ENCODE measurements at regions not wholly inside any gene's neighbourhood (a gene's known extent, or its start where the extent isn't known, plus 50 kb on each side); places are given as distances from the start of the nearest gene placed in this dataset.

DNA sequence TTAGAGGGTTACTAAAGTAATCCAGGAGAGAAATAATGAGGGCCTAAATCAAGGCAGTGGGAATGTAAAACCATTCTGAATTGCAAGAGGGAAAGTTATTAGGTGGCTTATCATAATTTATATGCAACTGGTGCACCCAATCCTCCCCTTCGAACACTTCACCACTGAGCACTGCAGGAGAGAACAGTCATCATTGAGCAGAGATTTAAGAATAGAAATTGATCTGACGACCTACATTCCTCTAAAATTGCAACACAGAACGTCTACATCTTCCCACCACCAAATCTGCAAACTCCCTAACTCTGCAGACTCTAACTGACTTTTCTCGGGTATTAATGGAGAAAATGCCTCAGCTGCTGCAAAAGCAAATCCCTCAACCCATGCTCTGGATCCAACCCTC is 138.5 kb upstream of the CDH20 start:
- no peak for DNase-seq

DNA sequence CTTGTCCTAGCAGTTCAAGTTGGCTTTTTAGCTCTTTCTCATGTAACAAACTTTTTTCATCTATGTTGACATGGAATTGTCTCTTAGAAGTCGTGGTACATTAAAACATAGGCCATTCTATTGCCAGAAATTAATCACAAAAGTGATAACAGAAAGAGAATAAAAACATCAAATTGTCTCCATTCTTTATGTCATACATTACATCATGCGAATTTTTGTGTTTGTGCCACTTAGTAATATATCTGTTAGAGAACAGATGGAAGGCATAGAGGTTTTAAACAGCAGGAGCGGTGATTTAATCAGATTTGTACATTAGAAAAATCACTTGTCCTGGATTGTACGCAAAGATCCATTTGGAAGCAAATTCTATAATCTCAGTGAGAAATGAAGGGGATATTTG is 136.5 kb upstream of the CDH20 start:
- DNase-seq: no peak

- no peak for DNase-seq
These were observed 134.7 kb upstream of the CDH20 start for GRCh38 chr18:61198486-61198885.

DNA sequence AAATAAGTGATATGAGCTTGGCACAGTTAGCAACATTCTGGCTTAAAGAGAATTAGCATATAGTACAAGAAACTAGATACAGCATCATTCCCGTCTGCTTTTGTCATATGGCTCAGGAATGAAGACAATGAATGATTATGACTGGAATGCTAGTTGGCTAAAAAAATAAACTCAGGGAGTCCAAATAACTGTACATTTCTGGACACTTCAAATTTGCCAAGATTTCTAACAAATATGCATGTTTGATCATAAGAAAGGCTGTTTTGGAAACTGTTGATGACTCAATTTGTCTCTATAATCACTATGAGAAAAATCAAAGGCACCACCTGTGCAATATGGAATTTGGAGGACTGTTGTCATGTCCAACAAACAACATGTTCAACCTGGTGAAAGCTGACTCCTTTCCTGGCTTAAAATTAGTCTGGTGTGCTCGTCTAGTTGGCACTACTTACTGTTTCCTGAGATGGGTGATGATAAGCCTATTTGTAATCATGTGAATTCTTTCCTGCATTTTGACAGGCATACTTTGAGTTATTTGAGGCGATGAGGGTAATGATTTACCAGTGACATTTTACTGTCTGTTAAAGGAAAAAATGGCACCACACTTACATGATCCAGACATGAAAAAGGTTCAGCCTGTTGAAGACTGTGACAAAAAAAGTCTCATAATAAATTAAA is 133.9 kb upstream of the CDH20 start:
- DNase-seq: no peak

DNA sequence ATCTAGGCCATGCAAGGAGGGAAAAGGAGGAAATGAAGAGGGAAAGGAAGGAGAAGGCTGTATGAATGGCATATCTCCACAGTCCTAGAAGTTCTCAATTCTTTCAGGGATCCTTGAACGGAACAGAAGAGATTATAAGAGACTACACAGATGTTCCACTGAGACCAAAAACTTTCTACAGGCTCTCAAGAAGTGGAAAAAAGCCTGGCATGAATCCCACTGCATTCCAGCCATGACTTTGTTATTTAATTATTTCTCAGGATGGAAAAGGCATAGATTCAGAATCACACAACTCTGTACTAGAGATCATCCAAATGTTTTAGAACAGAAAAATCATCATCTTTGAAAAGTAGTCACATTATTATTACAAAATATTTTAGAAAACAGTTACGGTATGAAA is 131.7 kb upstream of the CDH20 start:
- DNase-seq: no peak

GRCh38 chr18:61203151-61203550 is 130.1 kb upstream of the CDH20 start:
- DNase-seq: no peak

DNA sequence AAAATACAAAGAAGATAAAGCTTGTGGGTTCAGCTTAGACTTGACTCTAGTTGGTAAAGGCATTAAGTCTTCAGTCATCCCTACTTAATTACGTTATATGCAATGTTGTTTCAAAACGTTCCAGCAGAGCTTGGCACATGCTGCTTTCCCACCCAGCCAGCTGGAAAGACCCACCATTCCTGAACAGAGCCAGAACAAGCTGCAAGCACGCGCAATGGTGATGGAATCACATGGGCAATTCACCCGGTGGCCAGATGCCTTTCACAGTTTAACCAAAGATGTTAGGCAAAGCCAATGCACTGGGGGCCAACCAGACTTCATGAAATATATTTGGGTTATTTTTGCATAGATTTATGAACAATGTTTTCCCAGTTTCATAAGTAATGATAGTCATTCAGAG is 123.4 kb upstream of the CDH20 start:
- DNase-seq: no peak

DNA sequence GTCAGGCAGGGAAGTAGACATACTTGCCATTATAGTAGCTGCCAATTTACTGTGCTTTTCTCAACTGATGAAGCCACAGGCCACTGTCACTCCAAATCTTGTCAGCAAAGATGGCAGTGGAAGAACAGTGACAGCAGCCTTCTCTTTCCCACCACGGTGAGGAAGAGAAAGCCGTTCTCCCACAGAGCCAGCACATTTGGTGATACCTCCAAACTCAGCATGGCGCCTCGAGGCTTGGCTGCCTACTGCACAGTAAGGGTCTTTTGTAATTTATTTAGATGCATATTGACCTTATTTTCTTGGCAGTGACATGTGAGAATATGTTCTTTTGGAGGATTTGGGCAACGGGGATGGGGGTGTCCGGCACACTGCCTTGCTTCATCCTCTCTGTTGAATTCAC is 117.2 kb upstream of the CDH20 start:
- DNase-seq: no peak

DNA sequence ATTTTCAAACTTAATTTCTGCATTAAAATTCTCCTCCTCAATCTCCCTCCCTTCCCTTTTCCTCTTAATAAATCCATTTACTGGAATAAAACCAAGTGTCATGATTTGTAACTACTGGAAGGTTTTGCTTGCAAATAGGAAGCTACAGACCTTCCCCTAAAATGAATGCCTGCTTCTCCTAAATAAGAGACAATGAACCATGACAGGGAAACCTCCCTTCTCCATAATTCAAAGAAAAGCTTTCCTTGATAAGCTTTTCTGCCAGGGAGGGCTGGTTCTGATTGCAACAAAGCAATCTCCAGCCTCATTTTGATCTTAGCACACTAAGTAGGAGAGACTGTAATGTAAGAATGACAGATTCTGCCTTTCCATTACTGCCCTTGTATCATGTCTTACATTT is 111.0 kb upstream of the CDH20 start:
- DNase-seq: no peak

GRCh38 chr18:61225336-61225735 is 107.9 kb upstream of the CDH20 start:
- DNase-seq: no peak

GRCh38 chr18:61236356-61237057 is 96.7 kb upstream of the CDH20 start:
- no peak for DNase-seq

GRCh38 chr18:61237529-61237928 is 95.7 kb upstream of the CDH20 start:
- DNase-seq: no peak

- DNase-seq: no peak
These were observed 94.2 kb upstream of the CDH20 start for GRCh38 chr18:61239051-61239450.

- no peak for DNase-seq
These were observed 91.9 kb upstream of the CDH20 start for GRCh38 chr18:61241260-61241853.

- DNase-seq: no peak
These were observed 88.6 kb upstream of the CDH20 start for GRCh38 chr18:61244632-61245031.

DNA sequence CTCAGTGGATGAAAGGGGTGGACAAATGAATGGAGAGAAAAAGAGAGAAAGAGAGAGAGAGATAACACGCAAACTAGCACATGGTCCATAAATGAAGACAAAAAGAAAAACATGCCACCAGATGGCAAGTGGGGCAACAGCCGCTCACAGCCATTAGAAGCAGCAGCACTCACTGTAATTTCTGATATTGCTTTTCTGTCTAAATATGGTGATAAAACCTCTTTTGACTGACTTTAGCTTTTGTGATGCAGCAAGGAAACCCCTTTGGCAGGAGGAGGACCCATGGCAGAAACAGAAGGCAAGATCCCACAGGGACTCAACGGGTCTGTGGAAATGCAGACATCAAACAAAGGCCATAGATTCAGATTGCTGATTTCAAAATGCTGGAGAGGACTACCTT is 88.0 kb upstream of the CDH20 start:
- no peak for DNase-seq

DNA sequence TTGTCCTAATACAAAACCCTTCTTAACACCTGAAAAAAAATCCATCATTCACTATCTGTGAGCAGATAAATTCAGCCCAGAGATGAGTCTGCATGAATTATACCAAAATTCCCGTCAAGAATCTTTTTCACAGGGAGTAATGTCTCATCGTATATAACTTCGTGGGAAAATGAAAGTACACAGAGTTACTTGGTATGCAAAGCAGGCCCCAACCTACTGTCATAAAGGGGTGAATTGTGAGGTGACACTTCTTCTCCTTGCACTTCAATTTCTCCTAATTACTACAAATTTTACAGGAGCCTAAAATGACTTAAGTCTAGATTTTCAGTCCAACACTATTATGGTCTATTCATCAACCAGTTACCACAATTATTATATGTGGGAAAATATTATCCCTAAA is 84.6 kb upstream of the CDH20 start:
- DNase-seq: no peak

DNA sequence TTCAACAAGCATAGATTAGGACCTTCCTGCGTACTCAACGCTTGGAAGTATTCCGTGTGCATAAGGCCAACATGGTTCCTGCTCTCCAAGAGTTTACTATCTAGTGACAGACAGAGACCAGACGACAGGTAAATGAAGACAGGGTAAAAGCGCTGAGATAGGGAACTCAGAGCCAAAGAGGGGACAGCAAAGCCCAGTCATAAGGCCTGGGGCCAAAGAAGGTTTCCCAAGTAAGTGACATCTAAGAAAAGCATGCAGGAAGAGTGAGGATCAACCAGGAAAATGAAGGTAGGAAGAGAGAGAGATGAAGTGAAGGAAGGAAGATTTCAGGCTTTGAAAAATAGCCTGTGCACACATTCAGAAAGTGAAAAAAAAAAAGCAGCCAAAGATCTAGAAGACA is 76.9 kb upstream of the CDH20 start:
- DNase-seq: no peak

GRCh38 chr18:61261870-61262269 is 71.4 kb upstream of the CDH20 start:
- DNase-seq: no peak

DNA sequence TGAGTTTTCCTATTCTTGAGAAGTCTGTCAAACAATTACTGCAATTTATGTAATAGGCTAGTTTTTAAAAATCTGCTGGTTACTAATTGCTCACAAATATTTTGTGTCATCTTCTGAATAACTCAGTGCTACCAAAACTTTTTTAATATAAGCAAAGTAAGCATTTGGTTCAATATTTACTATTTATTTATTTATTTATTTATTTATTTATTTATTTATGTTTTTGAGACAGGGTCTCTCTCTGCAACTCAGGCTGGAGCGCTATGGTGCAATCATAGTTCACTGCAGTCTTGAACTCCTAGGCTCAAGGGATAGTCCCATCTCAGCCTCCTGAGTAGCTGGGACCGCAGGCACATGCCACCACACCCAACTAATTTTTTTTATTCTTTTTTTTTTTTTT is 60.4 kb upstream of the CDH20 start:
- no peak for DNase-seq

- no peak for DNase-seq
These were observed 59.7 kb upstream of the CDH20 start for GRCh38 chr18:61273533-61273932.

GRCh38 chr18:61274416-61274960 is 58.7 kb upstream of the CDH20 start:
- DNase-seq: no peak

- no peak for DNase-seq
These were observed 55.4 kb upstream of the CDH20 start for GRCh38 chr18:61277808-61278207.

- DNase-seq: no peak
These were observed 51.8 kb upstream of the CDH20 start for GRCh38 chr18:61281431-61281830.

Measured in DMS79 treated with DMSO at 0.1 percent for 48 hours (cell line).